ENCODE measurements at regions not wholly inside any gene's neighbourhood (a gene's known extent, or its start where the extent isn't known, plus 50 kb on each side); places are given as distances from the start of the nearest gene placed in this dataset.

DNA sequence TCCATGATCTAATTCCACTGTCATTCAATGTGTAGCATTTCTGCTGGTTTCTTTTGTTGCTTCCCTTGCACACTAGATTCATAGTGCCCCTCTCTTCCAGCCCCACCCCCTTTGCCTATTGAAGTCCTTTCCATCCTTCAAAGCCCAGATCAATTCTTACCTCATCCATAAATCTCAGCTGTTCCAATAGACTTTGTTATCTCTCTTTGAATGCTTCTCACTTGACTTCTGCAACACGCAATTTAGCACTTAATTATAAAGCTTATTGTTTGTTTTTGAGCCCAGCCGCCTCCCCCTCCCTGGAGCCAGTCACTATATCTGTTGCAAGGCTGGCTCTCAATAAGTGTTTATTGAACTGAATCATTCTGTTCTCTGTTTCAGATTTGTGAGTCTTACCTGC, 174.6 kb upstream of the TBL1XR1 start:
- Histone ChIP-seq H3K4me2 (ENCODE audit: insufficient read depth in 1 of 2, low read depth in 2 of 2, low read length in 2 of 2) (no peak overlapping the region), H3K4me3 (ENCODE audit: extremely low read depth in 1 of 4, insufficient read depth in 2 of 4, low read depth in 3 of 4, low read length in 4 of 4) (no peak overlapping the region), H3K79me1 (ENCODE audit: low read depth, low read length) (no peaks in the 10 kb centered on the region), H2BK15ac (ENCODE audit: low read length) (no peak overlapping the region), H3K14ac (ENCODE audit: insufficient read length) (no peak overlapping the region), H4K8ac (ENCODE audit: extremely low read depth, insufficient read depth, low read length) (no peak overlapping the region), H3K23me2 (ENCODE audit: low read depth, low read length) (no peaks in the 10 kb centered on the region), H3K23ac (ENCODE audit: insufficient read length) (no peak overlapping the region), H4K5ac (ENCODE audit: insufficient read length, low read depth, low read length) (no peak overlapping the region), H3K27me3 (replicated peaks in 1 of 4; ENCODE audit: control insufficient read depth in 3 of 4, extremely low read depth in 1 of 4, insufficient read depth in 3 of 4, low read length in 3 of 4) (no peaks in the 10 kb centered on the region), H2AFZ (ENCODE audit: low read length) (no peak overlapping the region), H3K4ac (replicated peaks; ENCODE audit: insufficient read length, low read depth, low read length) (no peak overlapping the region), H4K91ac (replicated peaks; ENCODE audit: insufficient read length, low read length) (no peak overlapping the region), H3K9me3 (ENCODE audit: insufficient read depth in 2 of 2, low read depth in 1 of 2, low read length in 1 of 2) (no peaks in the 10 kb centered on the region), H3K9ac (replicated peaks in 1 of 4; ENCODE audit: extremely low read depth in 1 of 4, low read depth in 3 of 4, low read length in 3 of 4) (no peak overlapping the region), H3K36me3 (ENCODE audit: control insufficient read depth in 2 of 4, insufficient read depth in 4 of 4, low read length in 3 of 4) (no peaks in the 10 kb centered on the region), H2BK20ac (ENCODE audit: low read length) (no peak overlapping the region), H3K79me2 (ENCODE audit: control insufficient read depth in 1 of 2, insufficient read depth in 2 of 2, low read length in 2 of 2) (no peaks in the 10 kb centered on the region), H3K18ac (ENCODE audit: extremely low read depth, low read length) (no peak overlapping the region), H2BK5ac (ENCODE audit: low read depth, low read length) (no peak overlapping the region), H2BK12ac (ENCODE audit: low read depth, low read length) (no peak overlapping the region), H3K56ac (replicated peaks; ENCODE audit: insufficient read length, low read depth, low read length) (no peak overlapping the region), H3K27ac (ENCODE audit: low read depth, low read length) (no peak overlapping the region), H2BK120ac (replicated peaks; ENCODE audit: low read depth, low read length) (no peak overlapping the region), H3K4me1 (replicated peaks in 1 of 4; ENCODE audit: control insufficient read depth in 3 of 4, insufficient read depth in 4 of 4, low read length in 3 of 4) (no peaks in the 10 kb centered on the region), H4K20me1 (replicated peaks in 1 of 2; ENCODE audit: control insufficient read depth in 1 of 2, insufficient read depth in 2 of 2, low read length in 2 of 2) (no peaks in the 10 kb centered on the region), H2AK5ac (ENCODE audit: low read depth, low read length) (no peak overlapping the region)
- ChIA-PET CTCF (ENCODE audit: partially characterized antibody) (interaction anchor here (0.6 to 1.7 kb wide), 3 partner anchors 99 to 1093 kb away, joined by 4 read pairs; no protein-coding TSS in a partner anchor), POLR2A (ENCODE audit: partially characterized antibody) (interaction anchor here (1.4 kb wide), 1 partner anchor 12 kb away, joined by 3 read pairs; no protein-coding TSS in a partner anchor)
- FAIRE-seq (no peak), DNase-seq (ENCODE audit: low read depth in 1 of 2, low spot score in 2 of 2) (no peak)
- 81% methylated on average over 2 of the region's 2 CpGs; no CpG with 5 or more reads in 1 of the 2 experiments for WGBS, 2 experiments (ENCODE audit: extremely low coverage in 1 of 2, insufficient coverage in 1 of 2, insufficient read length in 1 of 2, insufficient replicate concordance in 2 of 2, low coverage in 1 of 2, low lambda C conversion rate in 2 of 2, missing lambda C conversion rate in 1 of 2)
- no peak for TF ChIP-seq GABPA (IDR thresholded peaks at IDR 0.05; ENCODE audit: borderline replicate concordance, insufficient read depth, low read length)
- no peak for TF ChIP-seq RXRA (IDR thresholded peaks at IDR 0.05; ENCODE audit: insufficient read depth, low read depth, low read length)
- no peak for TF ChIP-seq BCL11A (IDR thresholded peaks at IDR 0.05; ENCODE audit: low read depth in 2 of 2, low read length in 2 of 2)
- no peak for TF ChIP-seq SIN3A (conservative IDR thresholded peaks at IDR 0.05 in 1 of 2, IDR thresholded peaks at IDR 0.05 in 1 of 2; ENCODE audit: low read depth in 1 of 2, low read length in 2 of 2)
- TF ChIP-seq E2F6 (IDR thresholded peaks at IDR 0.05): no peak
- TF ChIP-seq SP2 (IDR thresholded peaks at IDR 0.05; ENCODE audit: low read length): no peak
- TF ChIP-seq JUND (IDR thresholded peaks at IDR 0.05; ENCODE audit: low read length): no peak
- TF ChIP-seq POLR2A (IDR thresholded peaks at IDR 0.05; ENCODE audit: control extremely low read depth in 1 of 2, low read depth in 2 of 2, low read length in 2 of 2): no peak
- TF ChIP-seq TEAD4 (IDR thresholded peaks at IDR 0.05; ENCODE audit: low read depth, low read length): no peak
- no peak for TF ChIP-seq RFX5 (IDR thresholded peaks at IDR 0.05; ENCODE audit: borderline replicate concordance, low read depth, low read length)
- TF ChIP-seq ATF2 (IDR thresholded peaks at IDR 0.05; ENCODE audit: low read length): no peak
- TF ChIP-seq TBP (IDR thresholded peaks at IDR 0.05; ENCODE audit: low read depth, low read length): no peak
- TF ChIP-seq KDM1A (IDR thresholded peaks at IDR 0.05; ENCODE audit: borderline replicate concordance, low read length): no peak
